22Rv1 (cell line): ENCODE measurements at regions not wholly inside any gene's neighbourhood (a gene's known extent, or its start where the extent isn't known, plus 50 kb on each side); places are given as distances from the start of the nearest gene placed in this dataset.

Experiments used
- ZFX ChIP-seq: fragments of 450-650 bp; IDR thresholded peaks from 2 replicates; pipeline ENCODE4 v1.6.1; 2017; ENCODE audit warnings: antibody characterized with exemption, borderline replicate concordance
- TF ChIP-seq, protein P1 (sequence below): fragments of 450-650 bp; IDR thresholded peaks from 2 replicates; pipeline ENCODE4 v1.5.1; 2017; ENCODE audit warnings: mild to moderate bottlenecking

DNA sequence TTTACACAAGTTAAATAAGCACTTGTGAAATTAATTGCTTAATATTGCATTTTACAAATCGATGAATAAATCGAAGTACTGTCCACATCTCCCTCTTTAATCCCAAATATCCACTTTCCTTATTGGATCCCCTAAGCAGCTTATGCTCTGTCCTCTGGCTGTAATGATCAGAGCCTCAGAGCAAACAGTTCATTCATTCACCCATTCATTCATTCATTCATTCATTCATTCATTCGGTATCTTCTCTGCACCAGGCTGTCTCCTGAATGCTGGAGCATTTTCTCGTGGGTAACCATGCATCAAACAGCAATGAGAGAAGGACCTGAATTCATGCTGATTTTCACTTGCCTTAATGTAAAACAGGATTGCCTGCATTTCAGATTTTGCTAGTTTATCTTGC is 69.5 kb upstream of the IGSF21 start:
- TF ChIP-seq, protein P1, sequence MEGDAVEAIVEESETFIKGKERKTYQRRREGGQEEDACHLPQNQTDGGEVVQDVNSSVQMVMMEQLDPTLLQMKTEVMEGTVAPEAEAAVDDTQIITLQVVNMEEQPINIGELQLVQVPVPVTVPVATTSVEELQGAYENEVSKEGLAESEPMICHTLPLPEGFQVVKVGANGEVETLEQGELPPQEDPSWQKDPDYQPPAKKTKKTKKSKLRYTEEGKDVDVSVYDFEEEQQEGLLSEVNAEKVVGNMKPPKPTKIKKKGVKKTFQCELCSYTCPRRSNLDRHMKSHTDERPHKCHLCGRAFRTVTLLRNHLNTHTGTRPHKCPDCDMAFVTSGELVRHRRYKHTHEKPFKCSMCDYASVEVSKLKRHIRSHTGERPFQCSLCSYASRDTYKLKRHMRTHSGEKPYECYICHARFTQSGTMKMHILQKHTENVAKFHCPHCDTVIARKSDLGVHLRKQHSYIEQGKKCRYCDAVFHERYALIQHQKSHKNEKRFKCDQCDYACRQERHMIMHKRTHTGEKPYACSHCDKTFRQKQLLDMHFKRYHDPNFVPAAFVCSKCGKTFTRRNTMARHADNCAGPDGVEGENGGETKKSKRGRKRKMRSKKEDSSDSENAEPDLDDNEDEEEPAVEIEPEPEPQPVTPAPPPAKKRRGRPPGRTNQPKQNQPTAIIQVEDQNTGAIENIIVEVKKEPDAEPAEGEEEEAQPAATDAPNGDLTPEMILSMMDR, result no peak
- TF ChIP-seq ZFX, result no peak
